Fibroblast of lung (primary cell): ENCODE measurements at regions not wholly inside any gene's neighbourhood (a gene's known extent, or its start where the extent isn't known, plus 50 kb on each side); places are given as distances from the start of the nearest gene placed in this dataset.

Experiments used
- EZH2 ChIP-seq: IDR thresholded peaks from 2 replicates; pipeline ENCODE4 v1.5.1; 2012; ENCODE audit warnings: low read length, control low read depth, mild to moderate bottlenecking; ENCODE audit errors: missing control alignments
- TF ChIP-seq, protein P1 (sequence below), 2 donors: IDR thresholded peaks in 1 of 2; conservative IDR thresholded peaks in 1 of 2; 1 replicate in 1 of 2; 2 replicates in 1 of 2; pipeline ENCODE4 v1.5.1; 2011 to 2012; ENCODE audit warnings: low read length in 2 of 2, control low read depth in 1 of 2, inconsistent platforms in 1 of 2, low read depth in 1 of 2, mild to moderate bottlenecking in 1 of 2

DNA sequence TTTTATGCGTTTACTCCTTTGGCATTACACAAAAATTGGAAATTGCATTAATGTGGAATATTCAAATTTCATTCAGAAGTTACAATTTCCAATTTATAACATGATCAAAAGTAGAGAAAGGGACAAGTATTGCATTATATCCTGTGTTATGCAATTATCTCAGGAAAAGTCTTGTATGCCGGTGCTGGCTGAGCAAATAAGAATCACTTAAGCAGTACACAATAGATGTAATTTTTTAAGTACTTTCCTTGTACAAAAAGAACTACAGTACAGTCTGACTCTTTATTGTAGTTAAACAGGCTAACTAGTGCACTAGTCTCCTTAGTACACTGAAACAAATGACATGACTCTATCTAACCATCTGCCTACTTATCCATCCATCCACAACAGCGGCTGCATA, 493.2 kb upstream of the KCNMB2 start:
- no peak for TF ChIP-seq EZH2
- TF ChIP-seq, protein P1, sequence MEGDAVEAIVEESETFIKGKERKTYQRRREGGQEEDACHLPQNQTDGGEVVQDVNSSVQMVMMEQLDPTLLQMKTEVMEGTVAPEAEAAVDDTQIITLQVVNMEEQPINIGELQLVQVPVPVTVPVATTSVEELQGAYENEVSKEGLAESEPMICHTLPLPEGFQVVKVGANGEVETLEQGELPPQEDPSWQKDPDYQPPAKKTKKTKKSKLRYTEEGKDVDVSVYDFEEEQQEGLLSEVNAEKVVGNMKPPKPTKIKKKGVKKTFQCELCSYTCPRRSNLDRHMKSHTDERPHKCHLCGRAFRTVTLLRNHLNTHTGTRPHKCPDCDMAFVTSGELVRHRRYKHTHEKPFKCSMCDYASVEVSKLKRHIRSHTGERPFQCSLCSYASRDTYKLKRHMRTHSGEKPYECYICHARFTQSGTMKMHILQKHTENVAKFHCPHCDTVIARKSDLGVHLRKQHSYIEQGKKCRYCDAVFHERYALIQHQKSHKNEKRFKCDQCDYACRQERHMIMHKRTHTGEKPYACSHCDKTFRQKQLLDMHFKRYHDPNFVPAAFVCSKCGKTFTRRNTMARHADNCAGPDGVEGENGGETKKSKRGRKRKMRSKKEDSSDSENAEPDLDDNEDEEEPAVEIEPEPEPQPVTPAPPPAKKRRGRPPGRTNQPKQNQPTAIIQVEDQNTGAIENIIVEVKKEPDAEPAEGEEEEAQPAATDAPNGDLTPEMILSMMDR (conservative IDR thresholded peaks at IDR 0.05 in 1 of 2, IDR thresholded peaks at IDR 0.05 in 1 of 2; ENCODE audit: low read depth in 1 of 2, low read length in 2 of 2): no peak
